ENCODE measurements at regions not wholly inside any gene's neighbourhood (a gene's known extent, or its start where the extent isn't known, plus 50 kb on each side); places are given as distances from the start of the nearest gene placed in this dataset.

GRCh38 chr1:34400675-34401074 is 224.0 kb downstream of the C1orf94 start:
- DNase-seq (ENCODE audit: extremely low read depth, insufficient read length) = no peak
- Histone ChIP-seq H3K36me3 (ENCODE audit: control insufficient read depth, insufficient read depth, low read length) (no peaks in the 10 kb centered on the region), H3K4me3 (replicated peaks; ENCODE audit: low read depth, low read length) (no peak overlapping the region), H3K27me3 (replicated peaks; ENCODE audit: control insufficient read depth, insufficient read depth, low read length) (no peaks in the 10 kb centered on the region; the same call in 1 of the 2 replicates)
- TF ChIP-seq CTCF (IDR thresholded peaks at IDR 0.05; ENCODE audit: insufficient read depth, low read length, poor library complexity, severe bottlenecking) = no peak

GRCh38 chr1:34403156-34403555 is 226.4 kb downstream of the C1orf94 start:
- no peak for TF ChIP-seq CTCF (IDR thresholded peaks at IDR 0.05; ENCODE audit: insufficient read depth, low read length, poor library complexity, severe bottlenecking)
- no peaks in the 10 kb centered on the region for H3K36me3 ChIP-seq (ENCODE audit: control insufficient read depth, insufficient read depth, low read length)
- no peak for DNase-seq (ENCODE audit: extremely low read depth, insufficient read length)
- no peaks in the 10 kb centered on the region; the same call in 1 of the 2 replicates for H3K27me3 ChIP-seq (replicated peaks; ENCODE audit: control insufficient read depth, insufficient read depth, low read length)
- no peak overlapping the region for H3K4me3 ChIP-seq (replicated peaks; ENCODE audit: low read depth, low read length)

- no peak overlapping the region for H3K4me3 ChIP-seq (replicated peaks; ENCODE audit: low read depth, low read length)
- H3K36me3 ChIP-seq (ENCODE audit: control insufficient read depth, insufficient read depth, low read length) = no peaks in the 10 kb centered on the region
- no peaks in the 10 kb centered on the region for H3K27me3 ChIP-seq (replicated peaks; ENCODE audit: control insufficient read depth, insufficient read depth, low read length)
- DNase-seq (ENCODE audit: extremely low read depth, insufficient read length) = no peak
- TF ChIP-seq CTCF (IDR thresholded peaks at IDR 0.05; ENCODE audit: insufficient read depth, low read length, poor library complexity, severe bottlenecking) = no peak
Measured at GRCh38 chr1:34404804-34405203, 228.1 kb downstream of the C1orf94 start.

GRCh38 chr1:34405266-34405959 is 228.7 kb downstream of the C1orf94 start:
- Histone ChIP-seq H3K36me3 (ENCODE audit: control insufficient read depth, insufficient read depth, low read length) (no peaks in the 10 kb centered on the region), H3K4me3 (replicated peaks; ENCODE audit: low read depth, low read length) (no peak overlapping the region), H3K27me3 (replicated peaks; ENCODE audit: control insufficient read depth, insufficient read depth, low read length) (no peaks in the 10 kb centered on the region)
- no peak for TF ChIP-seq CTCF (IDR thresholded peaks at IDR 0.05; ENCODE audit: insufficient read depth, low read length, poor library complexity, severe bottlenecking)
- no peak for DNase-seq (ENCODE audit: extremely low read depth, insufficient read length)

GRCh38 chr1:34406377-34406776 is 229.7 kb downstream of the C1orf94 start:
- Histone ChIP-seq H3K36me3 (ENCODE audit: control insufficient read depth, insufficient read depth, low read length) (no peaks in the 10 kb centered on the region), H3K27me3 (replicated peaks; ENCODE audit: control insufficient read depth, insufficient read depth, low read length) (no peaks in the 10 kb centered on the region), H3K4me3 (replicated peaks; ENCODE audit: low read depth, low read length) (no peak overlapping the region)
- no peak for DNase-seq (ENCODE audit: extremely low read depth, insufficient read length)
- no peak for TF ChIP-seq CTCF (IDR thresholded peaks at IDR 0.05; ENCODE audit: insufficient read depth, low read length, poor library complexity, severe bottlenecking)

Measured in GM06990 (cell line).